Smooth muscle cell (in vitro differentiated cells): ENCODE measurements at regions not wholly inside any gene's neighbourhood (a gene's known extent, or its start where the extent isn't known, plus 50 kb on each side); places are given as distances from the start of the nearest gene placed in this dataset.

Source experiments
- DNase-seq: peaks from one replicate; lab custom pipeline; 2025; ENCODE audit not compliant: unreplicated experiment; lab: John Stamatoyannopoulos, UW
- H2AFZ ChIP-seq: fragments of 200-600 bp; sonication (generic); 2 replicates; pipeline ENCODE4 v1.6.0; 2016; ENCODE audit warnings: antibody characterized with exemption, low read depth, mild to moderate bottlenecking
- H3F3A ChIP-seq: fragments of 200-600 bp; sonication (generic); 2 replicates; pipeline ENCODE4 v1.6.0; 2017; ENCODE audit warnings: antibody characterized with exemption, low read depth
- H3K27ac ChIP-seq: fragments of 200-600 bp; sonication (generic); 2 replicates; pipeline ENCODE4 v1.5.1; 2016; ENCODE audit warnings: low read depth, mild to moderate bottlenecking
- H3K27me3 ChIP-seq: fragments of 200-600 bp; sonication (generic); 2 replicates; pipeline ENCODE4 v1.6.1; 2016; ENCODE audit warnings: low read depth, mild to moderate bottlenecking
- H3K36me3 ChIP-seq: fragments of 200-600 bp; sonication (generic); 2 replicates; pipeline ENCODE4 v1.5.1; 2016; ENCODE audit warnings: low read depth
- H3K4me1 ChIP-seq: fragments of 200-600 bp; sonication (generic); 2 replicates; pipeline ENCODE4 v1.5.1; 2016; ENCODE audit warnings: low read depth
- H3K4me2 ChIP-seq: fragments of 200-600 bp; sonication (generic); 2 replicates; pipeline ENCODE4 v1.6.0; 2016; ENCODE audit warnings: mild to moderate bottlenecking
- H3K4me3 ChIP-seq: fragments of 200-600 bp; sonication (generic); 2 replicates; pipeline ENCODE4 v1.5.1; 2016; ENCODE audit warnings: mild to moderate bottlenecking
- H3K79me2 ChIP-seq: fragments of 200-600 bp; sonication (generic); 2 replicates; pipeline ENCODE4 v1.6.0; 2016; ENCODE audit warnings: low read depth, mild to moderate bottlenecking
- H3K9ac ChIP-seq: fragments of 200-600 bp; sonication (generic); 2 replicates; pipeline ENCODE4 v1.6.0; 2016; ENCODE audit warnings: low read depth
- H3K9me3 ChIP-seq: fragments of 200-600 bp; sonication (generic); replicated peaks from 2 replicates; pipeline ENCODE4 v1.5.1; 2016; ENCODE audit warnings: low read depth
- H4K20me1 ChIP-seq: fragments of 200-600 bp; sonication (generic); 2 replicates; pipeline ENCODE4 v1.6.0; 2016; ENCODE audit warnings: low read depth
- WGBS: methylation state at CpG from one replicate; pipeline ENCODE4 v1.1.7; 2016; ENCODE audit warnings: low lambda C conversion rate; 5-methylcytosine and 5-hydroxymethylcytosine counted together
- TF ChIP-seq, protein P1 (sequence below): fragments of 200-600 bp; sonication (generic); IDR thresholded peaks from 2 replicates; pipeline ENCODE4 v1.5.1; 2017; ENCODE audit warnings: borderline replicate concordance, mild to moderate bottlenecking, antibody characterized with exemption; ENCODE audit not compliant: insufficient read depth, poor library complexity, severe bottlenecking

DNA sequence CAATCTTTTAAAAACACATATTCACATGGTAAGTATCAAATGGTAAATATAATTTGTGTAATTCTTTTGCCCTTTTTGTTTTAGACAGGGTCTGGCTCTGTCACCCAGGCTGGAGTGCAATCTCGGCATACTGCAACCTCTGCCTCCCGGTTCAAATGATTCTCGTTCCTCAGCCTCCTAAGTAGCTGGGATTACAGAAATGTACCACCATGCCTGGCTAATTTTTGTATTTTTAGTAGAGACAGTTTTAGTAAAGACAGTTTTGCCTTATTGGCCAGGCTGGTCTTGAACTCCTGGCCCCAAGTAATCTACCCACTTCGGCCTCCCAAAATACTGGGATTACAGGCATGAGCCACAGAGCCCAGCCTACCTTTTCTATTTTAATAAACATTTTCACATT lies 182.2 kb downstream of the MYCN start:
- Histone ChIP-seq H3K9ac (no peak overlapping the region), H3K4me3 (no peak overlapping the region), H3K9me3 (peaks cover 4% of the 10 kb centered on the region), H3K79me2 (no peaks in the 10 kb centered on the region), H3F3A (peaks cover 8% of the 10 kb centered on the region), H3K4me2 (no peak overlapping the region), H3K36me3 (no peaks in the 10 kb centered on the region), H4K20me1 (no peaks in the 10 kb centered on the region), H3K27ac (no peak overlapping the region), H2AFZ (no peak overlapping the region), H3K4me1 (peaks cover 8% of the 10 kb centered on the region), H3K27me3 (no peaks in the 10 kb centered on the region)
- TF ChIP-seq, protein P1, sequence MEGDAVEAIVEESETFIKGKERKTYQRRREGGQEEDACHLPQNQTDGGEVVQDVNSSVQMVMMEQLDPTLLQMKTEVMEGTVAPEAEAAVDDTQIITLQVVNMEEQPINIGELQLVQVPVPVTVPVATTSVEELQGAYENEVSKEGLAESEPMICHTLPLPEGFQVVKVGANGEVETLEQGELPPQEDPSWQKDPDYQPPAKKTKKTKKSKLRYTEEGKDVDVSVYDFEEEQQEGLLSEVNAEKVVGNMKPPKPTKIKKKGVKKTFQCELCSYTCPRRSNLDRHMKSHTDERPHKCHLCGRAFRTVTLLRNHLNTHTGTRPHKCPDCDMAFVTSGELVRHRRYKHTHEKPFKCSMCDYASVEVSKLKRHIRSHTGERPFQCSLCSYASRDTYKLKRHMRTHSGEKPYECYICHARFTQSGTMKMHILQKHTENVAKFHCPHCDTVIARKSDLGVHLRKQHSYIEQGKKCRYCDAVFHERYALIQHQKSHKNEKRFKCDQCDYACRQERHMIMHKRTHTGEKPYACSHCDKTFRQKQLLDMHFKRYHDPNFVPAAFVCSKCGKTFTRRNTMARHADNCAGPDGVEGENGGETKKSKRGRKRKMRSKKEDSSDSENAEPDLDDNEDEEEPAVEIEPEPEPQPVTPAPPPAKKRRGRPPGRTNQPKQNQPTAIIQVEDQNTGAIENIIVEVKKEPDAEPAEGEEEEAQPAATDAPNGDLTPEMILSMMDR: no peak
- WGBS: 94% methylated on average over 4 of the region's 4 CpGs
- no peak for DNase-seq

DNA sequence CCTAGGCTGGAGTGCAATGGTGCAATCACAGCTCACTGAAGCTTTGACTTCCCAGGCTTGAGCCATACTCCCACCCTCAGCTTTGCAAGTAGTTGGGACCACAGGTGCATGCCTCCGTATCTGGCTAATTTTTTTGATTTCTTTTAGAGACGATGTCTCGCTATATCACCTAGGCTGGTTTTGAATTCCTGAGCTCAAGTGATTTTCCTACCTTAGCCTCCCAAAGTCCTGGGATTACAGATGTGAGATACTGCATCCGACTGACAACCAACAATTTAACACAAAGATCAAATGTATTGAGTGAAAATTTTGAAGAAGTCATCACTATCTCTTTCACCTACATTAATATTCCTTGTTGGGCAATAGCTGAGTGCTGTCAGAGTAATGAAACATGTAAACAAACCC lies 181.6 kb downstream of the MYCN start:
- peaks cover 8% of the 10 kb centered on the region for H3F3A ChIP-seq
- WGBS: 95% methylated on average over 4 of the region's 4 CpGs
- DNase-seq: no peak
- no peak overlapping the region for H2AFZ ChIP-seq
- H3K4me2 ChIP-seq: no peak overlapping the region
- H3K4me3 ChIP-seq: no peak overlapping the region
- TF ChIP-seq, protein P1: no peak
- H3K9me3 ChIP-seq: peaks cover 4% of the 10 kb centered on the region
- H3K9ac ChIP-seq: no peak overlapping the region
- no peaks in the 10 kb centered on the region for H3K27me3 ChIP-seq
- no peaks in the 10 kb centered on the region for H3K36me3 ChIP-seq
- H3K27ac ChIP-seq: no peak overlapping the region
- H3K4me1 ChIP-seq: peaks cover 8% of the 10 kb centered on the region
- no peaks in the 10 kb centered on the region for H3K79me2 ChIP-seq
- no peaks in the 10 kb centered on the region for H4K20me1 ChIP-seq

DNA sequence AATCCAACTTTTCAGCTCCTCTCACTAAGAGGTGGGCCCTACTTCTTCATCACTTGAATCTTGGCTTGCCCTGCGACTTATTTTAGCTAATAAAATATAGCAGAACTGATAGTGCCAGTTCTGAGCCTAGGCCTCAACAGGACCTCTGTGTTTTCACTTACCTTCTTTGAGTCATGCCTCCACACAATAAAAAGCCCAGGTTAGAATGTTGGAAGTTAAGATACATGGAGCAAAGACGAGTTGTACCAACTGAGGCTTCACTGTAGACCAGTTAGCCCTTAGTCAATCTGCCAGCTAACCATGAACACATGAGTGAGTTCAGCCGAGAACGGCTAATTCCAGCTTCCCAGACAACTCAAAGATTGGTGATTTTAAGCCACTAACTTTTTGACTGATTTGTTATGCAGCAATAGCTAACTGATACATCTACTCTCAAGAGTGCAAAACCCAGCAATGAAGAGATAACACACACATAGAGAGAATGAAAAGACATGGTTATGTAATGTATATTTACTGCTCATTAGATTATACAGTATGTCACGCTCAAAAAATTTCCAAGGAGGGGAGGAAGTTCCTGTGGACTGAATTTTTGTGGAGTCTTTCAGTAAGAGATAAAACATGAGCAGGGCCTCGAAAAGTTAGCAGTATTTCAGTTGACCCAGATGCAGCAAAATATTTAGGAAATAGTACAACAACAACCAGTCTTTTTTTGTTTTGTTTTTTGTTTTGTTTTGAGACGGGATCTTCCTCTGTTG lies 181.1 kb downstream of the MYCN start:
- H3K4me1 ChIP-seq: peaks cover 6% of the 10 kb centered on the region
- H3F3A ChIP-seq: peaks cover 8% of the 10 kb centered on the region
- no peak overlapping the region for H3K9ac ChIP-seq
- H3K36me3 ChIP-seq: no peaks in the 10 kb centered on the region
- peaks cover 4% of the 10 kb centered on the region for H3K9me3 ChIP-seq
- DNase-seq: no peak
- H2AFZ ChIP-seq: no peak overlapping the region
- WGBS: 95% methylated on average over 7 of the region's 7 CpGs
- H3K27ac ChIP-seq: no peak overlapping the region
- no peak overlapping the region for H3K4me3 ChIP-seq
- no peaks in the 10 kb centered on the region for H3K27me3 ChIP-seq
- no peaks in the 10 kb centered on the region for H4K20me1 ChIP-seq
- H3K4me2 ChIP-seq: no peak overlapping the region
- H3K79me2 ChIP-seq: no peaks in the 10 kb centered on the region
- TF ChIP-seq, protein P1: no peak

DNA sequence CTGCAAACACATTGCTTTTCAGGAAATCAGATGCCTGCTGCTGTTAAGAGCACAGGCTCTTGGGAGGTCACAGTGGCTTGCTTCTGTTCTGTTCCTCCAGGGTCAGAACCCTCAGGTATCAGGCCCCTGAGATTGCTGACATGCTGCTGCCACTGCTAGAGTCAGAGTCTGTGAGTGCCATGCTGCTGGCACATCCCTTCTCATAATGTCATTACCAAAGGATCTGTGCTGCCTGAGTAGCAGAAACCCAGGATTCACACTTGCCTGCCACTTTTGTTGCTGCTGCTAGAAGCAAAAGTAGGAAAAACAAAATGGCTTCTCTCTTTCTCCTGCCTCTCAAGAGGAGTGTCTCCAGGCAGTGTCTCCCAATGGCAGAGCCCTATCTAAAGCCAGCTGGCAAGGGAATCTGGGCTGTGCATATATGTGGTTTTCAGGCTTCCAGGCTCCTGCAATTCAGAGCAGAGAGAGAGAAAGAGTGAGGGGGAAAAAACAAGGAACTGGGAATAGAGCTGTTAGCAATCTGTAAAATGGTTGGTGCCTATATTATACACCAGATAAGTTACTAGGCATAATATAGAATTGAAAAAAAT lies 180.3 kb downstream of the MYCN start:
- Histone ChIP-seq H3K36me3 (no peaks in the 10 kb centered on the region), H3K9ac (no peak overlapping the region), H3K4me3 (no peak overlapping the region), H3F3A (peaks cover 8% of the 10 kb centered on the region), H3K79me2 (no peaks in the 10 kb centered on the region), H4K20me1 (no peaks in the 10 kb centered on the region), H3K27me3 (no peaks in the 10 kb centered on the region), H3K27ac (no peak overlapping the region), H3K4me2 (no peak overlapping the region), H2AFZ (peak overlapping the region; percentile 69), H3K4me1 (no peaks in the 10 kb centered on the region), H3K9me3 (peaks cover 4% of the 10 kb centered on the region)
- DNase-seq: no peak
- TF ChIP-seq, protein P1: no peak
